ENCODE measurements at regions not wholly inside any gene's neighbourhood (a gene's known extent, or its start where the extent isn't known, plus 50 kb on each side); places are given as distances from the start of the nearest gene placed in this dataset.

DNA sequence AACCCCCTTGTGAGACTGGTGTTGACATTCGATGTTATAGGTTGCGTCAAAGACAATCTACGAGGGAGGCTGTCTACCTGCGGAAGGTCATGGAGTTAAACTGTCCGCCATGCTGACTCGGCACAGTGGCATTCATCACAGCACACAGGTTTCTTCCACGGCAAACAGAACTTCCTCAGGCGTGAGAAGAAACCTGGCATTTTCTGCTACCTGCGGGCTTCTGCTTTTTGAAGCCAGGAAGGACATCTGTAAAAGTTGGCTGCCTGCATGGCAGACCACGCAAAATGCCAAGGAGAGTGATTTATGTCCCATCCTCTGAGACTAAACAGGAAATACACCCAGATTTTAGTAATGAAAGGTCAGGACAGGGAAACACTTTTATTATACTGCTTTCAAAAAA is 809.8 kb upstream of the NUDT12 start:
- H3K27ac ChIP-seq: no peak overlapping the region
- no peaks in the 10 kb centered on the region for H3K9me3 ChIP-seq
- H3K4me1 ChIP-seq (ENCODE audit: control insufficient read depth in 1 of 2, insufficient read depth in 1 of 2, low read depth in 1 of 2, low read length in 1 of 2): no peaks in the 10 kb centered on the region
- TF ChIP-seq, protein P1, sequence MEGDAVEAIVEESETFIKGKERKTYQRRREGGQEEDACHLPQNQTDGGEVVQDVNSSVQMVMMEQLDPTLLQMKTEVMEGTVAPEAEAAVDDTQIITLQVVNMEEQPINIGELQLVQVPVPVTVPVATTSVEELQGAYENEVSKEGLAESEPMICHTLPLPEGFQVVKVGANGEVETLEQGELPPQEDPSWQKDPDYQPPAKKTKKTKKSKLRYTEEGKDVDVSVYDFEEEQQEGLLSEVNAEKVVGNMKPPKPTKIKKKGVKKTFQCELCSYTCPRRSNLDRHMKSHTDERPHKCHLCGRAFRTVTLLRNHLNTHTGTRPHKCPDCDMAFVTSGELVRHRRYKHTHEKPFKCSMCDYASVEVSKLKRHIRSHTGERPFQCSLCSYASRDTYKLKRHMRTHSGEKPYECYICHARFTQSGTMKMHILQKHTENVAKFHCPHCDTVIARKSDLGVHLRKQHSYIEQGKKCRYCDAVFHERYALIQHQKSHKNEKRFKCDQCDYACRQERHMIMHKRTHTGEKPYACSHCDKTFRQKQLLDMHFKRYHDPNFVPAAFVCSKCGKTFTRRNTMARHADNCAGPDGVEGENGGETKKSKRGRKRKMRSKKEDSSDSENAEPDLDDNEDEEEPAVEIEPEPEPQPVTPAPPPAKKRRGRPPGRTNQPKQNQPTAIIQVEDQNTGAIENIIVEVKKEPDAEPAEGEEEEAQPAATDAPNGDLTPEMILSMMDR (IDR thresholded peaks at IDR 0.05): no peak
- no peak overlapping the region for H3K4me3 ChIP-seq (ENCODE audit: low read depth in 1 of 2, low read length in 1 of 2)
- no peaks in the 10 kb centered on the region for H3K27me3 ChIP-seq
- no peaks in the 10 kb centered on the region for H3K36me3 ChIP-seq

DNA sequence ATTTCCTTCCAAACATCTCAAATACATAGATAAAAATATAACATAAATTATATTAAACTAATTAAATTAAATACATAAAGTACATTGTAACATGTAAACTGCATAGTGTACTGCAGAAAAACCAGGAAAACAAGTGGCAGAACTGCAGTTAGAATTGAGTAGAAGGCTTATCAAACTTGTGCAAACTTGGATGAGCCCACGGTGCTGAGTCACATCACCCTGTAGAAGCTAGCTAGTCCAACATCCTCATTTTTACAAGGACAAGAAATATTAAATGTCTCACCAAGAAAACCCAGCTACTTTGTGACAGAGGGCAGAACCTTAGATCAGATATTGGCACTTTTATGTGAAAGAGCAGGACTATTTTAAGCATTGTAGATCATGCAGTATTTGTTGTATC is 807.9 kb upstream of the NUDT12 start:
- TF ChIP-seq, protein P1 (IDR thresholded peaks at IDR 0.05): no peak
- Histone ChIP-seq H3K36me3 (no peaks in the 10 kb centered on the region), H3K27ac (no peak overlapping the region), H3K9me3 (no peaks in the 10 kb centered on the region), H3K27me3 (no peaks in the 10 kb centered on the region), H3K4me1 (ENCODE audit: control insufficient read depth in 1 of 2, insufficient read depth in 1 of 2, low read depth in 1 of 2, low read length in 1 of 2) (no peaks in the 10 kb centered on the region), H3K4me3 (ENCODE audit: low read depth in 1 of 2, low read length in 1 of 2) (no peak overlapping the region)

DNA sequence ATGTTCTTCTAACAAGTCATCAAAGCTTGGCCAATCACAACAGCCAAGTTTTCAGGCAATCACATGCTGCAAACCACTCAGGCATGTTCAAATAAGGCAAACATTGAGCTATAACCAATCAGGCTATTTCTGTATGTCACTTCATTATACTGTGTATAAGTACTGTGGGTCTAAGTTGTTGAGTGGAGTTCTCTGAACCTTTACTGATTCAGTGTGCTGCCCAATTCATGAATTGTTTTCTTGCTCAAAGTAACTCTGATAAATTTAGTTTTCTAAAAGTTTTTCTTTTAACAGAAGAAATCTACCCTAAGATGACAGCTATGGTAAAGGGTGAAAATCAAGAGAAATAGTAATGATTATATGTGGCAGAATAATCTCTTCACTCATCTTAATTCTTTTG is 805.4 kb upstream of the NUDT12 start:
- TF ChIP-seq, protein P1 (IDR thresholded peaks at IDR 0.05): no peak
- no peaks in the 10 kb centered on the region for H3K27me3 ChIP-seq
- no peaks in the 10 kb centered on the region for H3K4me1 ChIP-seq (ENCODE audit: control insufficient read depth in 1 of 2, insufficient read depth in 1 of 2, low read depth in 1 of 2, low read length in 1 of 2)
- no peaks in the 10 kb centered on the region for H3K9me3 ChIP-seq
- H3K4me3 ChIP-seq (ENCODE audit: low read depth in 1 of 2, low read length in 1 of 2): no peak overlapping the region
- no peaks in the 10 kb centered on the region for H3K36me3 ChIP-seq
- no peak overlapping the region for H3K27ac ChIP-seq

DNA sequence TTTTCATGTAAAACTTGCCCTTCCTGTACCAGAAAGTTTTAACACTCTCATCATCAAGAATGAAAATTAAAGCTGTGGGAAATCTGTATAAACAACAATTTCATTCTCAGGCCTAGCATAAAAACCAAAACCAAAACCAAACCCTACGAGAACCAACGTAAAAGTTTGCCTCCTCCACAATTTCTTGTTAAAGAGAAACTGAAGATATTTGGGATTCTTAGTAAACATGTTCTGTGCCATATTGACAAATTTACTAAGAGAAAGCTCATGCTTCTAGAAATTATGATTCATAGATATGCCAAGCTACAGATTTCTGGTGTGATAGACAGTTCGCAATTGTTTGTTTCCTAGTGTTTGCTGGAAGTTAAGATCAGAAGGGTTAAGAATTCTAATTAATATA is 801.0 kb upstream of the NUDT12 start:
- Histone ChIP-seq H3K27me3 (no peaks in the 10 kb centered on the region), H3K4me1 (ENCODE audit: control insufficient read depth in 1 of 2, insufficient read depth in 1 of 2, low read depth in 1 of 2, low read length in 1 of 2) (no peaks in the 10 kb centered on the region), H3K9me3 (no peaks in the 10 kb centered on the region), H3K27ac (no peak overlapping the region), H3K4me3 (ENCODE audit: low read depth in 1 of 2, low read length in 1 of 2) (no peak overlapping the region), H3K36me3 (no peaks in the 10 kb centered on the region)
- TF ChIP-seq, protein P1 (IDR thresholded peaks at IDR 0.05): no peak

DNA sequence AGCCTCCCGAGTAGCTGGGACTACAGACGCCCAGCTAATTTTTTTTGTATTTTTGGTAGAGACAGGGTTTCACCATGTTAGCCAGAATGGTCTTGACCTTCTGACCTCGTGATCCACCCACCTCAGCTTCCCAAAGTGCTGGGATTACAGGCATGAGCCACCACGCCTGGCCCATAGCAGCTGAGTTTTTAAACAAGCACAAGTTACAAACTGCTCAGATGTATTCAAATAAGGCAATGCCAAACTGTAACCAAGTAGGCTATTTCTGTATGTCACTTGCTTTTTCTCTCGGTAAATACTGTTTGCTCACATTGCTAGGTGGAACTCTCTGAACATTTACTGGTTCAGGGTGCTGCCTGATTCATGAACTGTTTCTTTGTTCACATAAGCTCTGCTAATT is 799.3 kb upstream of the NUDT12 start:
- H3K4me3 ChIP-seq (ENCODE audit: low read depth in 1 of 2, low read length in 1 of 2): no peak overlapping the region
- TF ChIP-seq, protein P1 (IDR thresholded peaks at IDR 0.05): no peak
- no peaks in the 10 kb centered on the region for H3K4me1 ChIP-seq (ENCODE audit: control insufficient read depth in 1 of 2, insufficient read depth in 1 of 2, low read depth in 1 of 2, low read length in 1 of 2)

DNA sequence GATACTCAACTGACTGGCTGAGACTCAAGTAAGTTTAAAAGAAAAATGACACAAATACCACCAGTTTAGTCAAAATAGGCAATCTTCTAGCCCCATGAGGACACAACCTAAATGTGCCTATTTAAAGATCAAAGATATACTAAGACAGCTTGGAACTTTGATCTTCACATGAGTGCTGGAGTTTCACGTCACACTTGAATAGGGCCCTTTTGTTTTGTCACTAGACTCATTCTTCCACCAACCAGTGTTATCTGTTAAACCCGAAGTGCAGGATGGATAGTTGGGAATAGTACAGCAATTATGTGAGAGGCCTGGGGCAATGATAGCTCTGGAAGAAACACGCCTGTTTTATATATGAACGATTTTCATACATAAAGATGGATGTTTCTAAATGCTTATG is 792.8 kb upstream of the NUDT12 start:
- no peaks in the 10 kb centered on the region for H3K36me3 ChIP-seq
- H3K27ac ChIP-seq: no peak overlapping the region
- H3K27me3 ChIP-seq: no peaks in the 10 kb centered on the region
- H3K4me1 ChIP-seq (ENCODE audit: control insufficient read depth in 1 of 2, insufficient read depth in 1 of 2, low read depth in 1 of 2, low read length in 1 of 2): no peaks in the 10 kb centered on the region
- TF ChIP-seq, protein P1 (IDR thresholded peaks at IDR 0.05): no peak
- no peak overlapping the region for H3K4me3 ChIP-seq (ENCODE audit: low read depth in 1 of 2, low read length in 1 of 2)
- H3K9me3 ChIP-seq: no peaks in the 10 kb centered on the region

More for the DNA sequence above, 799.3 kb upstream of the NUDT12 start:
- Histone ChIP-seq H3K9me3 (no peaks in the 10 kb centered on the region), H3K27ac (no peak overlapping the region), H3K27me3 (no peaks in the 10 kb centered on the region), H3K36me3 (no peaks in the 10 kb centered on the region)

All from neutrophil (primary cell).